OCI-LY7 (cell line): ENCODE measurements at regions not wholly inside any gene's neighbourhood (a gene's known extent, or its start where the extent isn't known, plus 50 kb on each side); places are given as distances from the start of the nearest gene placed in this dataset.
"Not testable (repeated sequence)": the region's sequence is repeated elsewhere in the genome, so short reads cannot be mapped to it uniquely, and the experiment has no call there.

Experiments
- BruUV-seq: library from RNA; stranded (reverse); fragments of 400-500 nt; replicated peaks from 2 replicates; lab custom pipeline; 2021; lab: Mats Ljungman, UMichigan
- CTCF ChIA-PET: fragments of 300-600 bp; sonication (Branson Sonifier 250); formaldehyde crosslinking; loops from one replicate; lab custom pipeline; 2022; ENCODE audit warnings: antibody characterized with exemption; ENCODE audit not compliant: unreplicated experiment; lab: Charles Lee
- POLR2A ChIA-PET: fragments of 300-600 bp; sonication (Branson Sonifier 250); formaldehyde crosslinking; loops from one replicate; lab custom pipeline; 2022; ENCODE audit warnings: antibody characterized with exemption; lab: Charles Lee
- DNase-seq: peaks from one replicate; pipeline ENCODE4 v3.0.0-alpha.2; 2015; ENCODE audit warnings: low spot score
- H2AFZ ChIP-seq: fragments of 200-600 bp; sonication (generic), shearing (Covaris generic); 2 replicates; pipeline ENCODE4 v1.6.1; 2014; ENCODE audit warnings: mild to moderate bottlenecking, antibody characterized with exemption, low read length, moderate library complexity
- H3K27ac ChIP-seq: fragments of 200-600 bp; sonication (generic); 2 replicates; pipeline ENCODE4 v1.5.1; 2014; ENCODE audit warnings: mixed run types, low read depth, mild to moderate bottlenecking, moderate library complexity, low read length, inconsistent platforms; ENCODE audit not compliant: poor library complexity, severe bottlenecking
- H3K36me3 ChIP-seq: fragments of 200-600 bp; sonication (generic); 2 replicates; pipeline ENCODE4 v1.6.1; 2014; ENCODE audit warnings: mild to moderate bottlenecking, antibody characterized with exemption, low read length, moderate library complexity, mixed read lengths; ENCODE audit not compliant: insufficient read depth
- H3K4me1 ChIP-seq: fragments of 200-600 bp; sonication (generic); 2 replicates; pipeline ENCODE4 v1.5.1; 2014; ENCODE audit warnings: mild to moderate bottlenecking, low read length; ENCODE audit not compliant: insufficient read depth, poor library complexity, severe bottlenecking
- H3K4me2 ChIP-seq: fragments of 200-600 bp; sonication (generic); 2 replicates; pipeline ENCODE4 v1.6.1; 2014; ENCODE audit warnings: mild to moderate bottlenecking, low read length
- H3K4me3 ChIP-seq: fragments of 200-600 bp; sonication (generic); 2 replicates; pipeline ENCODE4 v1.5.1; 2014; ENCODE audit warnings: mild to moderate bottlenecking, low read depth, low read length; ENCODE audit not compliant: poor library complexity, severe bottlenecking
- H3K79me2 ChIP-seq: fragments of 200-600 bp; sonication (generic); 2 replicates; pipeline ENCODE4 v1.6.1; 2016; ENCODE audit warnings: low read depth, mild to moderate bottlenecking, low read length, moderate library complexity, mixed read lengths; ENCODE audit not compliant: insufficient read depth
- H3K9me2 ChIP-seq: fragments of 200-600 bp; sonication (generic); 2 replicates; pipeline ENCODE4 v1.6.1; 2016; ENCODE audit warnings: mild to moderate bottlenecking, low read length, mixed read lengths; ENCODE audit not compliant: insufficient read depth
- H3K9me3 ChIP-seq: fragments of 200-600 bp; sonication (generic); 2 replicates; pipeline ENCODE4 v1.6.1; 2014; ENCODE audit warnings: mild to moderate bottlenecking, mixed run types, low read length, mixed read lengths
- H4K20me1 ChIP-seq: fragments of 200-600 bp; sonication (generic); 2 replicates; pipeline ENCODE4 v1.6.1; 2014; ENCODE audit warnings: mild to moderate bottlenecking, antibody characterized with exemption, low read length, moderate library complexity, mixed read lengths; ENCODE audit not compliant: insufficient read depth
- CTCF ChIP-seq: fragments of 200-600 bp; sonication (generic); conservative IDR thresholded peaks from 2 replicates; pipeline ENCODE4 v1.5.1; 2014; ENCODE audit warnings: mild to moderate bottlenecking, antibody characterized with exemption, low read length, moderate library complexity, mixed read lengths
- EZH2phosphoT487 ChIP-seq: fragments of 200-600 bp; sonication (generic); IDR thresholded peaks from 2 replicates; pipeline ENCODE4 v1.6.1; 2018; ENCODE audit warnings: low read depth, borderline replicate concordance, mild to moderate bottlenecking, mixed run types, antibody characterized with exemption, low read length, moderate library complexity, mixed read lengths
- intact Hi-C: fragments of 100-400 bp; cut with micrococcal nuclease; formaldehyde crosslinking; loops from one replicate; pipeline ENCODE4 v1.10.0; 2022; ENCODE audit not compliant: unreplicated experiment

- no TSS peak for BruUV-seq
- H2AFZ ChIP-seq, result no peak overlapping the region
- POLR2A ChIA-PET, result interaction anchor here (0.7 kb wide), 1 partner anchor 8 kb away, joined by 3 read pairs; no protein-coding TSS in a partner anchor
Observed at GRCh38 chr9:17881371-17881770, 302.5 kb downstream of the SH3GL2 start.

GRCh38 chr9:17882688-17883594 is 304.1 kb downstream of the SH3GL2 start:
- ChIA-PET CTCF (no interaction called here), POLR2A (no interaction called here)
- no peak for DNase-seq
- Histone ChIP-seq H3K9me3 (no peaks in the 10 kb centered on the region), H3K36me3 (no peaks in the 10 kb centered on the region), H3K9me2 (no peaks in the 10 kb centered on the region), H3K4me3 (no peak overlapping the region), H3K79me2 (no peaks in the 10 kb centered on the region), H3K4me2 (no peak overlapping the region), H4K20me1 (no peaks in the 10 kb centered on the region), H3K27ac (no peak overlapping the region), H2AFZ (no peak overlapping the region), H3K4me1 (no peaks in the 10 kb centered on the region)
- BruUV-seq, result no TSS peak
- intact Hi-C loops, result no loop called here
- TF ChIP-seq EZH2phosphoT487 (no peak), CTCF (no peak)

More at GRCh38 chr9:17881371-17881770, 302.5 kb downstream of the SH3GL2 start:
- Histone ChIP-seq H3K27ac (no peak overlapping the region), H3K4me3 (no peak overlapping the region), H3K9me2 (no peaks in the 10 kb centered on the region), H3K9me3 (no peaks in the 10 kb centered on the region), H3K36me3 (no peaks in the 10 kb centered on the region), H3K4me1 (no peaks in the 10 kb centered on the region), H3K79me2 (no peaks in the 10 kb centered on the region), H3K4me2 (no peak overlapping the region), H4K20me1 (no peaks in the 10 kb centered on the region)
- TF ChIP-seq CTCF, result no peak
- no peak for TF ChIP-seq EZH2phosphoT487
- intact Hi-C loops, result no loop called here
- CTCF ChIA-PET, result no interaction called here
- DNase-seq, result no peak

- DNase-seq, result no peak
- H3K9me3 ChIP-seq, result no peaks in the 10 kb centered on the region
- no peaks in the 10 kb centered on the region for H4K20me1 ChIP-seq
- no peak overlapping the region for H3K4me2 ChIP-seq
- no peak overlapping the region for H2AFZ ChIP-seq
- ChIA-PET CTCF (no interaction called here), POLR2A (interaction anchor here (0.6 kb wide), 1 partner anchor 22 kb away, joined by 5 read pairs; no protein-coding TSS in a partner anchor)
- no peak overlapping the region for H3K27ac ChIP-seq
- no peaks in the 10 kb centered on the region for H3K36me3 ChIP-seq
- H3K4me1 ChIP-seq, result no peaks in the 10 kb centered on the region
- no peak overlapping the region for H3K4me3 ChIP-seq
- intact Hi-C loops, result no loop called here
- no peaks in the 10 kb centered on the region for H3K9me2 ChIP-seq
- no peak for TF ChIP-seq CTCF
- no peak for TF ChIP-seq EZH2phosphoT487
- no peaks in the 10 kb centered on the region for H3K79me2 ChIP-seq
- BruUV-seq, result no TSS peak
Observed at GRCh38 chr9:17888066-17888465, 309.2 kb downstream of the SH3GL2 start.

GRCh38 chr9:17888964-17889363 is 310.1 kb downstream of the SH3GL2 start:
- H3K4me2 ChIP-seq, H3K27ac ChIP-seq, BruUV-seq, intact Hi-C loops, H3K9me2 ChIP-seq, H3K9me3 ChIP-seq, H3K79me2 ChIP-seq, H4K20me1 ChIP-seq, DNase-seq, CTCF ChIA-PET, H3K4me3 ChIP-seq, POLR2A ChIA-PET, H3K4me1 ChIP-seq, H2AFZ ChIP-seq, H3K36me3 ChIP-seq: not testable (repeated sequence)
